ENCODE measurements at regions not wholly inside any gene's neighbourhood (a gene's known extent, or its start where the extent isn't known, plus 50 kb on each side); places are given as distances from the start of the nearest gene placed in this dataset.

- Mint-ChIP-seq H3K4me3 (no peak overlapping the region), H3K36me3 (ENCODE audit: low read depth) (no peaks in the 10 kb centered on the region)
- no peak overlapping the region for H3K4me3 ChIP-seq (ENCODE audit: low read length)
Measured at GRCh38 chr13:92950771-92951170, 275.8 kb upstream of the GPC6 start.

GRCh38 chr13:92951273-92951890, 275.2 kb upstream of the GPC6 start:
- intact Hi-C loops (cut with DNase I, micrococcal nuclease), result no loop called here
- H3K36me3 Mint-ChIP-seq (ENCODE audit: low read depth), result no peaks in the 10 kb centered on the region
- H3K4me1 Mint-ChIP-seq (ENCODE audit: low read depth), result no peaks in the 10 kb centered on the region
- no peaks in the 10 kb centered on the region for H3K27me3 Mint-ChIP-seq
- POLR2A ChIA-PET, result no interaction called here
- H3K4me3 ChIP-seq (ENCODE audit: low read length), result no peak overlapping the region
- no peaks in the 10 kb centered on the region for H3K27me3 ChIP-seq (ENCODE audit: control insufficient read depth in 1 of 2, insufficient read depth in 2 of 2, low read length in 2 of 2)
- CTCF ChIA-PET, result no interaction called here
- ATAC-seq (ENCODE audit: poor library complexity) (no peak), DNase-seq (no peak)
- H3K4me1 ChIP-seq (ENCODE audit: insufficient read depth, low read length), result no peaks in the 10 kb centered on the region
- no peak overlapping the region for H3K27ac Mint-ChIP-seq
- H3K27ac ChIP-seq (ENCODE audit: low read depth in 1 of 2, low read length in 2 of 2), result no peak overlapping the region
- no peak overlapping the region for H3K4me3 Mint-ChIP-seq
- TF ChIP-seq, protein P1, sequence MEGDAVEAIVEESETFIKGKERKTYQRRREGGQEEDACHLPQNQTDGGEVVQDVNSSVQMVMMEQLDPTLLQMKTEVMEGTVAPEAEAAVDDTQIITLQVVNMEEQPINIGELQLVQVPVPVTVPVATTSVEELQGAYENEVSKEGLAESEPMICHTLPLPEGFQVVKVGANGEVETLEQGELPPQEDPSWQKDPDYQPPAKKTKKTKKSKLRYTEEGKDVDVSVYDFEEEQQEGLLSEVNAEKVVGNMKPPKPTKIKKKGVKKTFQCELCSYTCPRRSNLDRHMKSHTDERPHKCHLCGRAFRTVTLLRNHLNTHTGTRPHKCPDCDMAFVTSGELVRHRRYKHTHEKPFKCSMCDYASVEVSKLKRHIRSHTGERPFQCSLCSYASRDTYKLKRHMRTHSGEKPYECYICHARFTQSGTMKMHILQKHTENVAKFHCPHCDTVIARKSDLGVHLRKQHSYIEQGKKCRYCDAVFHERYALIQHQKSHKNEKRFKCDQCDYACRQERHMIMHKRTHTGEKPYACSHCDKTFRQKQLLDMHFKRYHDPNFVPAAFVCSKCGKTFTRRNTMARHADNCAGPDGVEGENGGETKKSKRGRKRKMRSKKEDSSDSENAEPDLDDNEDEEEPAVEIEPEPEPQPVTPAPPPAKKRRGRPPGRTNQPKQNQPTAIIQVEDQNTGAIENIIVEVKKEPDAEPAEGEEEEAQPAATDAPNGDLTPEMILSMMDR (IDR thresholded peaks at IDR 0.05), result no peak
- no peaks in the 10 kb centered on the region for H3K9me3 Mint-ChIP-seq
- no peaks in the 10 kb centered on the region for H3K36me3 ChIP-seq (ENCODE audit: insufficient read depth, low read length)
- no peaks in the 10 kb centered on the region for H3K9me3 ChIP-seq (ENCODE audit: control insufficient read depth in 1 of 2, insufficient read depth in 1 of 2, low read length in 2 of 2)

More at GRCh38 chr13:92950771-92951170, 275.8 kb upstream of the GPC6 start:
- TF ChIP-seq, protein P1 (IDR thresholded peaks at IDR 0.05), result no peak
- ChIA-PET POLR2A (no interaction called here), CTCF (no interaction called here)
- DNase-seq, result no peak
- no peak for ATAC-seq (ENCODE audit: poor library complexity)
- Mint-ChIP-seq H3K27ac (no peak overlapping the region), H3K4me1 (ENCODE audit: low read depth) (no peaks in the 10 kb centered on the region), H3K27me3 (no peaks in the 10 kb centered on the region), H3K9me3 (no peaks in the 10 kb centered on the region)
- Histone ChIP-seq H3K27me3 (ENCODE audit: control insufficient read depth in 1 of 2, insufficient read depth in 2 of 2, low read length in 2 of 2) (no peaks in the 10 kb centered on the region), H3K9me3 (ENCODE audit: control insufficient read depth in 1 of 2, insufficient read depth in 1 of 2, low read length in 2 of 2) (no peaks in the 10 kb centered on the region), H3K36me3 (ENCODE audit: insufficient read depth, low read length) (no peaks in the 10 kb centered on the region), H3K4me1 (ENCODE audit: insufficient read depth, low read length) (no peaks in the 10 kb centered on the region), H3K27ac (ENCODE audit: low read depth in 1 of 2, low read length in 2 of 2) (no peak overlapping the region)
- intact Hi-C loops (cut with DNase I, micrococcal nuclease), result no loop called here

DNA sequence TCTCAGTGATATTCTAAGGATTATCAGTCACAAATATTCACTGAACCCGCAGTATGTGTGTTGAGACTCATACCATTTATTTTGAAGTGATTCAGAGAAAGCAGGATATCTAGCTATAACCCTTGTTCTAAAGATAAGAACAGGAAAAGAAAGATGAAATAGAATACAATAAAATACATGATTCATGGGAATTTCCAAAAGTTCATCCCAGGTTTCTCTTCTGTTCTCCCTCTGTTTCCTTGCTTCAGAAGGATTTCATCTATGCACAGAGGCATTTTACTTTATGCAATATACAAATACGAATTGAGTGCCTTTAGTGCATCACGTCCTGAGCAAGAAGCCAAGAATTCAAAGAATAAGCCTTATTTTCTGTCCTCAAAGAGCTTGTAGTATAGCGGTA, 274.4 kb upstream of the GPC6 start:
- H3K4me3 ChIP-seq (ENCODE audit: low read length), result no peak overlapping the region
- POLR2A ChIA-PET, result no interaction called here
- no peak overlapping the region for H3K4me3 Mint-ChIP-seq
- intact Hi-C loops (cut with DNase I, micrococcal nuclease), result no loop called here
- no peak for DNase-seq
- H3K27me3 ChIP-seq (ENCODE audit: control insufficient read depth in 1 of 2, insufficient read depth in 2 of 2, low read length in 2 of 2), result no peaks in the 10 kb centered on the region
- TF ChIP-seq, protein P1 (IDR thresholded peaks at IDR 0.05), result no peak
- H3K27ac ChIP-seq (ENCODE audit: low read depth in 1 of 2, low read length in 2 of 2), result no peak overlapping the region
- no peaks in the 10 kb centered on the region for H3K36me3 Mint-ChIP-seq (ENCODE audit: low read depth)
- CTCF ChIA-PET, result no interaction called here
- H3K9me3 ChIP-seq (ENCODE audit: control insufficient read depth in 1 of 2, insufficient read depth in 1 of 2, low read length in 2 of 2), result no peaks in the 10 kb centered on the region
- no peaks in the 10 kb centered on the region for H3K27me3 Mint-ChIP-seq
- no peak overlapping the region for H3K27ac Mint-ChIP-seq
- ATAC-seq (ENCODE audit: poor library complexity), result no peak
- no peaks in the 10 kb centered on the region for H3K36me3 ChIP-seq (ENCODE audit: insufficient read depth, low read length)
- H3K4me1 ChIP-seq (ENCODE audit: insufficient read depth, low read length), result no peaks in the 10 kb centered on the region
- H3K4me1 Mint-ChIP-seq (ENCODE audit: low read depth), result no peaks in the 10 kb centered on the region
- H3K9me3 Mint-ChIP-seq, result peaks cover 5% of the 10 kb centered on the region
